Skin of body (tissue), 1 donor: ENCODE measurements at regions not wholly inside any gene's neighbourhood (a gene's known extent, or its start where the extent isn't known, plus 50 kb on each side); places are given as distances from the start of the nearest gene placed in this dataset.
"Not testable (repeated sequence)": the region's sequence is repeated elsewhere in the genome, so short reads cannot be mapped to it uniquely, and the experiment has no call there.

Experiments
- DNase-seq: peaks from one replicate; lab custom pipeline; 2025; lab: John Stamatoyannopoulos, UW

DNA sequence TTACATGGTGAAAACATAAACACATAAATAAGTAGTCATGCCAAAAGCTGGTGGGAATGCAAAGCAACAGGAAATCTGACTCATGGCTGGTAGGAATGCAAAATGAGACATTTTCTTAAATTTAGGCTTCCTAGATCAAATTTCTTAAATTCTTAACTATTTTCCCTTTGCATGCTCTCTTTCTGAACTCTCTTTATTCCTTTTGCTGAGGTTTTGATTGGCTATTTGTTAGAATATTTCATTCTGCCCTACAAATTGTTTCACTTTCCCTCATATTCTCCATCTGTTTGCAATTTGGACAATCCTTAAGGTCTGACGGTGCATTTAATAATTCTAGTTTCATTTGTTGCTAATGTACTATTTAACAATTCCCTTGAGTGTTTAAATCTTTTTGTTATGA lies 437.5 kb upstream of the RGS17 start:
- no peak for DNase-seq

- DNase-seq, result no peak
These were observed 433.7 kb upstream of the RGS17 start for GRCh38 chr6:153564803-153565202.

- DNase-seq, result no peak
These were observed 431.9 kb upstream of the RGS17 start for GRCh38 chr6:153563001-153563400.

- DNase-seq, result no peak
These were observed 422.5 kb upstream of the RGS17 start for GRCh38 chr6:153553627-153554026.

GRCh38 chr6:153539602-153540001 lies 408.5 kb upstream of the RGS17 start:
- DNase-seq, result no peak

- no peak for DNase-seq
These were observed 407.4 kb upstream of the RGS17 start for GRCh38 chr6:153538491-153538890.

DNA sequence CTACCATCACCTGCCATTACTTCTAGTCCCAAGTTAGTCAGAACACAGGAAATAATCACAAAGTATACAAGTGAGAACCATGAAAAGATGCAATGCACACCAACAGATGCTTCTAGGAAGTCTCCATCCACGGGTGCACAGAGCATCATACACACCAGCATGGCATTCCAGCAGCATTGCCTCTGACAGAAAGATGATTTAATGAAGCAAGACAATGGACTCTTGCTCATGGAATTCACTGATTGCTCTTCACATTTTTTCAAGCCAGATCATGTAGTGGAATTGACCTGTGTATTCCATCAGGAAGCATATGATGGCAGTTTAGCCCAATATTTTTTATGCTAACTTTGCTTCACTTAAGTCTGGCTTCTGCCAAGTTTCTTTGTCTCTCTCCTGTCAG lies 406.3 kb upstream of the RGS17 start:
- no peak for DNase-seq

DNA sequence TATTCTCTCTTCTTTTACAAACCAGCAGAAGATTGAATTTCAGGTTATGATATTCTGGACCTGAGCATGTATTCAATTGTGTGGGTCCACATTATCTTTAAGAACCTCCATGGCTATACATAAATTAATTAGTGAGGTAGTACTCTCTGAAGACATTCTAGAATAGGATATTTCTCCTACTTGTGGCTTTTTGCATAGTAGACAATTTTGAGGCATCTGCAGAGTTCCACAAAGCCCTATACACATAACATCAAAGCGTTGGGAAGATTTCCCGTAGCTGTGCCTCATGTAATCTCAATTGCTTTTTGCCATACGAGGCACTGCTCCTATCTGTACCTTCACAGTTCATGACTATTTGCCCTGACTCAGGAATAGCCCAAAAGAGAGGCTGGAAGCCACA lies 395.4 kb upstream of the RGS17 start:
- no peak for DNase-seq

DNA sequence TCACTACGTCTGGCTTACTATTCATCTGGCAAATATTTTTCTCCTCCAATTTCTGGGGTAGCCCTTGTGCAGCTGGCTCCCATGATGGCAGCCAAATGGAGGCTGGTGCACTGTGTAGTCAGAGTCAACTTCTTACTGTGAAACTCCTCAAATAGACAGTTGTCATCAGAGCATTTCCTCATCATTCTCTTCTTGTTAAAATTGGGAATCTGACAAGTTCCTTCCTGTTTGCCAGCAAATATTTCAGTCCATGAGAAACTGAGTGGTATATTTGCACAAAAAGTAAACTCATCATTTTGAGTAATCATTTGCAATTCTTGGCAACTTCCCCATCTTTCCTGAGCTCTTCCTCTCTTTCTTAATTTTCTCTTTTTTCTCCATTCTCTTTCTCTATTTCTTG lies 394.9 kb upstream of the RGS17 start:
- no peak for DNase-seq

GRCh38 chr6:153523390-153523789 lies 392.3 kb upstream of the RGS17 start:
- no peak for DNase-seq

DNA sequence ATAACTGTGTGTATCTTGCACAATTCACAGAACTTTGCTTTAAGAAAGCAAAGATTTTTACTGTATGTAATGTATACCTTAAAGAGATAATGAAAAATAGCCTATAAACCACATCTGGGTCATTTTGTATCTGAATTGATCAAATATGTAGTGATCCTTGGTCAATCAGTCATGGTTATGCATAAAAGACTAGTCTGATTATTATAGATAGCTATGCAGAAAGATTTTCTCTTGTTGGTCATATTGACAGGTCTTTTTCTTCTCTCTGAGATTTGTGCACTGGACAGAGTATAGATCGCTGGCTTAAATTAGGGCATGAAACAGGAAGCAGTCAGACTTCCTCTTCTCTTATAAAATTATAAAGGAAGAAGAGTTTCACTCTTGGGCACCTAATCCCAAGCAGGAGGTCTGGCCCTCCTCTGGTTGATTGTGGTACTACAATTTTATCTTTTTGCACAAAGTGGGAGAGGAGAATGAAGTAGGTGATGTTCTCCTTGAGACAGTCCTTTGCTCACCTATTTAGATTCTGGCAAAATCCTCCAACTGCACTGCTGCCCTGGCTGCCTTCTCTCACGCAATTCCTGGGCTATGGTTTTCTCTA lies 380.9 kb upstream of the RGS17 start:
- DNase-seq, result no peak

GRCh38 chr6:153503810-153504209 lies 372.7 kb upstream of the RGS17 start:
- DNase-seq, result no peak

GRCh38 chr6:153493501-153493900 lies 362.4 kb upstream of the RGS17 start:
- no peak for DNase-seq

DNA sequence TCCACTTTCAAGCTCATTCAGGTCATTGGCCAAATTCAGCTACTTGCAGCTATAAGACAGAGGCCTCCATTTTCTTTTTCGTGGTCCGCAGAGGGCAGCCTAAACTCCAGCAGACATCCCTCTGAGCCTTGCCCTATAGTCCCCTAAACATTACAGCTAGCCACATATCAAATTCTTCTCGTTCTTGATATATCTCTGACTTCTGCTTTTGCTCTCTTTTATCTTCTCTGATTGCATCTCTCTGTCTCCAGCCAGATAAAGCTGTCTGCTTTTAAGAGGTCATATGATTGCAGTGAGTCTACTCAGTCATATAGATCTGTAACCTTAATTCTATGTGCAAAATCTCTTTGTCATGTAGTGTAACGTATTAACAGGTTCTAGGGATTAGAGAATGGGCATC lies 358.4 kb upstream of the RGS17 start:
- no peak for DNase-seq

- no peak for DNase-seq
These were observed 357.2 kb upstream of the RGS17 start for GRCh38 chr6:153488267-153488666.

- no peak for DNase-seq
These were observed 354.0 kb upstream of the RGS17 start for GRCh38 chr6:153485072-153485471.

GRCh38 chr6:153484056-153484455 lies 353.0 kb upstream of the RGS17 start:
- no peak for DNase-seq

GRCh38 chr6:153476243-153476642 lies 345.2 kb upstream of the RGS17 start:
- DNase-seq, result no peak

- DNase-seq, result no peak
These were observed 334.0 kb upstream of the RGS17 start for GRCh38 chr6:153465050-153465449.

DNA sequence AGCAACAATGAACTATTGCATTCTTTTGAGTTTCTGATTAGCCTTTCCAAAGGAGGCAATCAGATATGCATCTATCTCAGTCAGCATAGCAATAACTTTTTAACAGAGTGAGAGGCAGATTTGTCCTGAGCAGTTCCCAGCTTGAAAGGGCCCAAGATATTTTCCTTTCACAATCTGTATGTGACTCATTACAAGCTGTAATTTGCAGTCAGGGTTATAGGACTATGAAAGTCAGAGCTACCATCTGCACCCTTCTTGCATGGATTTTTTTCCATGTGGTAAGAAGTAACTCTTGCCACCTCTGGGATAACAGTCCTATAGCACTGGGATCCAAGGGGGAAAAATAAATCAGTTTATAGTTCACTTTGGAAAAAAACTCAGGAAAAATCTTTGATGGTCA lies 318.2 kb upstream of the RGS17 start:
- no peak for DNase-seq

DNA sequence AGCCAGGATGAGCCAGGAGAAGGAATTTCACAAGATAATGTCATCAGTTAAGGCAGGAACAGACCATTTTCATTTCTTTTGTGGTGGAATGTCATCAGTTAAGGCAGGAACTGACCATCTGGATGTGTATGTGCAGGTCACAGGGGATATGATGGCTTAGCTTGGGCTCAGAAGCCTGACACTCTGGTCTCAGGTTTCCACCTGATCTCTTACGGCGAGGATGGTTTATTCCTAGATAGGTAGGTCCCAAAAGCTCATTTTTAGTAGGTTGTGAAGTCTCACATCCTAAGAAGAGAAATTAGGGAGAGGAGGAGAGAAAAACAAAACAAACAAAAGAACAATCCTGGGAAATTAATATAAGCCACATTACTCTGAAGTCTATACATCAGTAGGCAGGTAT lies 311.7 kb upstream of the RGS17 start:
- DNase-seq, result not testable (repeated sequence)

GRCh38 chr6:153442096-153442495 lies 311.0 kb upstream of the RGS17 start:
- DNase-seq, result no peak

DNA sequence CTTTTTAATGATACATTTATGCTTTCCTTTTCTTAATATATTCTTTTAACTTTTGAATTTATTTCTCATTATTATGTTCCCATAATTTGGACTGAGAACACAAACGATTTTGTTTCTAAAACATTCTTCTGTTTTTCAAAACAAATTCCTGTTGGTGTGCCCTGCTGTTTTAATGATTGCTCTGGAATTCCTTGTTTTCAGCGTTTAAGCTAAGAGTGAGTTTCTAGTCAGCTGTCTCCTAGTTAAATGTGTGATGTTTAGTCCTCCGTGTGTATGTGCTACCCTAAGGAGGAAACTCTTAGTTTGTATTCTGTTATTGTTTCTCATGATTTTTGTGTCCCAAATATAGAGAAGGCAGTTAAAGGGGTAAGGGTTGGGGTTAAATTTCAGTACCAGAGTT lies 306.1 kb upstream of the RGS17 start:
- DNase-seq, result no peak

DNA sequence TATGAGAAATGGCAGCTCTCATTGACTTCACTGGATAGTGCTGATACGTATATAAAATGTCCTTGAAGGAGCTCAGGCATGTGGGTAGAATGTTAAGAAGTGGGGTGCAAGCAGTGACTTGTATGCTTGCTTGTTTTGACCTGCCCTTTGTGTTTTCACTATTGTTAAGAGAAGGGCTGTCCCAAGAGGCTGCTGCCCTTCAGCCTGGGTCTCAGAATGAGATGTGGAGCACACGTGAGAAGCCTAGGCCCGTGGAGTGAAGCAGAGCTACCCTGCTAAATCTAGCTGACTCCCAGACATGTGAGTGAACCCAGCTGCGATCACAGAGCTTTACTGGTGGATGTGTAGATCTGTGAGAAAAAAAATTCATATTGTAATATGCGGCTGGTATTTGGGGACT lies 305.3 kb upstream of the RGS17 start:
- DNase-seq, result no peak
